NCI-H2196 treated with DMSO at 0.1 percent for 48 hours (cell line): ENCODE measurements at regions not wholly inside any gene's neighbourhood (a gene's known extent, or its start where the extent isn't known, plus 50 kb on each side); places are given as distances from the start of the nearest gene placed in this dataset.

Experiments used
- DNase-seq: peaks from one replicate; lab custom pipeline; 2025; ENCODE audit not compliant: unreplicated experiment; lab: John Stamatoyannopoulos, UW

DNA sequence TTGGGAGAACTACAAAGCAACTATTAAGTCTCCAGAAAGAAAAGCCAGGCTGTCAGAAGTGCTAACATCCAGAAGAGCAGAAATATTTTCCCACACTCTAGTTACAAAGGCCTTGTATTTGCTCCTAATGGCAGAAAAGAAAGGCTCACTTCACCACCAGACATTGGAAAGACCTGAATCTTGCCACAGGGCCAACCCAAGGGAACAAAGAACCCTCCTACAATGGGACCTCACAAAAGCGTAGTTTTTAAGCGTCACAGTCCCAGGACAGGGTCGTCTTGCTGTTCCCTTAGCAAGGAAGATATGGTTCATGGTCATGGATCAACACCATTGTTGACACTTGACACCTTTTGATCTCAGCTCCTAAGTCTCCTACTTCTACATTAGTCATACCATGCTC lies 119.1 kb downstream of the RPS29 start:
- DNase-seq = no peak

DNA sequence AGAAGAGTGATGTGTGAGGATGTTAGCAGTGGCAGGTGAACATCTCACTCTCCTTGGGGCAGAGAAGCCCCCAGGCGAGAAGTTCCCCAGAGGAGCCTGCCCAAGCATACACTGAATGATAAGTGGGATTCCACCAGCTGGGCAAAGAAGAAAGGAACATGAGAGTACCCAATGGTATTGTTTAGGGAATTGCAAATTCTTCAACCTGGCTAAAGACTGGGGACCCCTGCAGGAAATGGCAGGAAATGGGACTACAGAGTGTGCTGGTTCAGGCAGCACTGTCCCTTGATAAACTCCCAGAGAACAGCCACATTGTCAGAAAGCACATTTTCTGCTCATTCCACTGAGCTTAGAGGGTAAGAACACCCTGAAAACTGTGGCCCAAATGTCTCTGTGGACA lies 121.3 kb downstream of the RPS29 start:
- DNase-seq = no peak

DNA sequence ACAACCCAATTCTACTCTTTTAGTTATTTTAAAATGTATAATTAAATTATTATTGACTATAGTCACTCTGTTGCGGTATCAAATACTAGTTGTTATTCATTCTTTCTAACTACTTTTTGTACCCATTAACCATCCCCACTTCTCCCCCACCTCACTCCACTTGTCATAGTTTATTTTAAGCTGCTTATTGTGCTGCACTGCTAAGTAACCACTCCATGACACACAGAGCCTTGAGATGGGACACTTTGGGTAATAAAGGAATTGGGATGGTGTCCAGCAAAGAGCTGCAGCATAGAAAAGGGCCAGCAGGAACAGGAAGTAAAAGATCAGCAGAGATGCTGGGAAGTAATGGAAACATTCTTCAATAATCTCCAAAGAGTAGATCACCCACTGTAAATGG lies 123.0 kb downstream of the RPS29 start:
- DNase-seq = no peak

DNA sequence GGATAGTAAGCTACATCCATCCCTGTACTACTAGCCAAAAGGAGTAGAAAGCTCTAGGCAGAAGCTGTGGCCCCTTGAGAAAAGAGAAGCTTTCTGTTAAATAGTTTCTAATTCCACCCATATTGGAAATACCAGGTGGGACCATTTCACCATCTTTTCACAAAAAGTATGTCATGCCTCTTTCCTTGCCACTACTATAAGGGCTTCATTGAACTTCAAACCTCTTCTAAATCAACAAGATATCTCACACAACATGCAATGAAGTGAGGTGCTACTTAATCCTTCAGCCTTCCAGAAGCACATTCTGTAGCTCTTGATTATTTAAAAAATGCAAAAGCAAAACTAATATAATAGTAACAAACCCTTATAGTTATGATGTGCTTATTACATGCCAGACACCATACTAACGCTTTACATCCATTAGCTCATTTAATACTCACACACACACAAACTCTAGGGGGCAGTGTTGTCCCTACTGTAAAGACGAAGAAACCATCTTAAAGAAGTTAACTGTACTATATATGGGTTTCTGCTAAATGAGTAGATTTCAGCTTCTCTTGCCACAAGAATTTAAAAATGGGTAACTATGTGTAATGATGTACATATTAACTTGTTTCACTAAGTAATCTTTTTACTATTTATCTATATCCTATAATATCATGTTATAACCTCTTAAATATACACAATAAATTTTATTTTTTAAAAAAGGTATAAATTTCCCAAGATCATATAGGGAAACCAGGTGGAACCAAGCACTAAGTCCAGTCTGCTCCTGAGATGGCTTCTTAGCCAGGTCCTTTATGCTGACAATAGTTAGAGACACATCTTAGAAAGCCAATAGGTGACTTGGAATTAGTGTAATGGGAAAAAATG lies 124.4 kb downstream of the RPS29 start:
- DNase-seq = peak; percentile 25

DNA sequence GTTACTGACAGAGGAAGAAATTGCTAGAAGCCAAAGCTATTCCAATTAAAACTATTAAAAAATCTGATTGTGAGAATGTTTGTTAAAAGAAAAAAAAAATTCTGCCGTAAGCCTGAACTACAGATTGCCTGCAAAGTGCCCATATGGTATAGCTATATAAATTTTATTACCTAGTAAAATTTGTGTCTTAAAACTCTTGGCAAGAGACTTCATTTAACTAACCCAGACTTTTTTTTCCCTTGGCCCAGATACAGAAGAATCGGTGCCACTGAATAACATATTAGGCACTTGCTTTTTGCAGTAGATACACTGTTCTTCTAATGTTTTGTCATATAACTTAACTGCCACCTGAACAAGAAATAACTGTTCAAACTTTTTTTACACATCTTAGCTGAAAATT lies 125.5 kb downstream of the RPS29 start:
- no peak for DNase-seq

DNA sequence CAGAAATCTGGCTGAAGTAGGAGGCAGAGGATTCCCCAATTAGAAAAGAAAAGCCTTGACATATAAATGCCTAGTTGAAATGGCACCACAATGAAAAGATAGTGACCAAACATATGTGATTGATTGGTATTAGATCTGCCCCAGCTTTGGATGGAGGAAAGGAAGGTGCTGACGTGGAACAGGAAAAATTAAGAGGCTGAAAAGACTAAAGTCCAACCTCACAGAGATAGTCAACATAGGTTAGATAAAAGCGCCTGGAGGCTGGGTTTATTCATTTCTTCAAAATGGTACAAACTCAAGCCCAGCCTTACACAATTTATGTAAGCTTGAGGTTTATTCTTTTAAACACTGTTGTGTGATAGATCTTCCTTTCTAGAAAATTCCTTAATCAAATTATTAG lies 129.6 kb downstream of the RPS29 start:
- DNase-seq = no peak

DNA sequence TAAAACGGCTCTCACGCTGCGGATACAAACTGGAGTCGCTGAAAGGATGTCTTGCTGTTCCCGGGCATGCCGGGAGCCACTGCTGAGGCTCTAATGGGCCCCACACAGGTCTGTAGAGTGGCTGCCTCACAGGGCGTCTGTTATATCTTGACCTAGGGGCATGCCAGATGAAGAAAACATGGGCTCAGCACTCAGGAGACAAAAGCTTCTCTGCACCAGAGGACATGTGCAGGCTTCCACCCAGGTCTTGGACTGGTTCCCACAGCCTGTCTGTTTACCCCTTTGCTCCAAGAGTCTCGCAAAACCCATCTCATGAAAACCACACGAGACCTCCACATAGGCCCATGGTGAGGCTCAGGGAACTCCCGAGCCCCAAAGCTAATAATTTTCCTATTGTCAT lies 134.2 kb downstream of the RPS29 start:
- no peak for DNase-seq

DNA sequence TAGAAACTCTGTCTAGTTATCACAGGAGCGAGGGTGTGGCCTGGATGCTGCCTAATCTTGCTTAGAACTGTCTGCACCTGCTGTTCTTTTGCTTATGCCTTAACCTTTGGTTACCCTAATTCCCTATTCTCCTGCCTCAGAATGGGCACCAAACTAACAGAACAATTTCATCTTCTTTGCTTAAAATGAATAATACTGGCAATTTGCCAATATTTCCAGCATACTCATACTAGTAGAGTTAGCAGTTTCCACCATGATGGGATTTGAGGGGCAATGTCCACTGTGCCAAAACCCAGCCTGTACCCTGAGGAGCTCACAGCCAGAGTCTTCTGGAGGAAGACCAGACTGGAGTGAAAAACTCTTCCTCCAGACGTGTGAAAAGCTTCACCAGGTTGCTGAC lies 136.4 kb downstream of the RPS29 start:
- no peak for DNase-seq

DNA sequence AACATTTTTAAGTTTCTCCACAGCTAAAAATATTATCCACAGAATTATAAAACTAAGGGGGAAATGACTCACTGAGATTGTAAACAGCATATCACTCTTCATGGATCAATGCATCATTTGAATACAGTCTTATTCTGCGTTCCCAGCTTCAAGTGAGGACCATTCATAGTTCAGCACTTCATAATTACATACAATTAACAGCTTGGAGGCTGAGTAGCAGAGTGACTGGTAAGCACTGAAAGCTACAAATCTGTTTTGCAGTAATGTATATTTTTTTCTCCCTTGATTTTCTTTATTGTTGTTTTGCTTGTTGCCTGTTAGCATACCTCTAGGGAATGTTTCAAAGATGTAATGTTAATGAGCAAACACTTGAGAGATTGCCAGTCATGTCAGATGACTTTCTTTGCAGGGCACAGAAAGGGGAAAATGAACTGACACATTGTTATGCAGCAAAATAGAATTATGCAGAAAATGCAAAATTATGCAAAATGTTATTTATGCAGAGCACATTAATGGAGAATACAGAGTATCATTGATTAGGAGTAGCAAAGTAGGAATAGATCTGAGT lies 138.6 kb downstream of the RPS29 start:
- DNase-seq = no peak

DNA sequence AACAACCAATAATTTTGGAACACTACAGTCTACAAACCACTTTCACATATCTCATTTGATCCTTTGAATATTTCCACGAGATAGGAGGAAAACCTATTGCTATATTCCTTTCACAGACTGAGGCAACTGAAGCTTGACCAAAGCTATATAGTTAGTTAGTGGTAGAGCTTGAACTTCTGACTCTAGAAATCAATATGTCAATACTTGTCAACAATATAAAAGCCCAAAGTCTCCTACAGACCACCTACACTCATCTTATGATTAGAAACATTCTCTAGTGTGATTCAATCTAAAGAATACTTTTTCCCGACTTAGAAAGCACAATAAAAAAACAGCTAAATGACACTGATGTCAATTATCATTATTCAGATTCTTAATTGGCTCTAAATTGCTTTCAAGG lies 139.4 kb downstream of the RPS29 start:
- DNase-seq = no peak

DNA sequence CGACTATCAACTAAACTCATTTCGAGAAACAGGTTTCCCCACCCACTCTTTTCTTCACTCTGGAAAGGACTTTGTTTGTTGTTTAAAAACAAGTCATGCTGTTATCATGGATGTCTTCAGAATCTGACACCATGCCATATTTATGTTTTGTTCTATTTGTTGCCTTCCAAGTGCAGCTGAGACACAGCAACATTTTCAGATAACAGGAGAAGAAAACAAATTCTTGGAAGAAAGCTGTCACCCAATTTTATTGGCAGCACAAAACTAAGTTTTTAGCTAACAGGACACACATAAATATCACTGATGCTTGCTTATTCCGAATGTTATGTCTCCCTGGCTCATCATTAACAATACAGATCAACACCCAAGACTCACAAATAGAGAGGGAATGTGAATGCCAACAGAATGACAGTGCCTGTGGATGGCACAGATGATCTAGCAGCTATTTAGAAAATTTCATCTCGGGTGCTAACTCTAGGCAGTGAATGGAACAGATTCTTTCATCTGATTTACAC lies 147.9 kb downstream of the RPS29 start:
- DNase-seq = no peak

DNA sequence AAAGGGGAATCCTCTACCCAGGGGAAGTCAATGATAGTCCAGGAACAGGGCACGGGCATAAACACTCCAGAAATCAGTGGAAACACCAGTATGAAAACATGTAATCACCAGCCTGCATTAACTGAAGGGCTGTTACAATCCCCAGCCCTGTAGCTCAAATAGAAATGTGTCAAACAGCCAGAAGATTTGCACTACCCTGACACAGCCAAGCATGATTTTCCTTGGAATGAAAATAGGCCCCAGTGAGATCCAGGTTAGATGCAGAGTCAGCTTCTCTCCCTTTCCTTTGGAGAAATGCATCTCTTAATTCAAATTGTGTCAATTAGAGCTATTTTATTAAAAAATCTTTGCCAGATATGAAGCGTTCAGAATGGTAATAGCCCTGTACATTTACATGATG lies 158.1 kb downstream of the RPS29 start:
- no peak for DNase-seq

DNA sequence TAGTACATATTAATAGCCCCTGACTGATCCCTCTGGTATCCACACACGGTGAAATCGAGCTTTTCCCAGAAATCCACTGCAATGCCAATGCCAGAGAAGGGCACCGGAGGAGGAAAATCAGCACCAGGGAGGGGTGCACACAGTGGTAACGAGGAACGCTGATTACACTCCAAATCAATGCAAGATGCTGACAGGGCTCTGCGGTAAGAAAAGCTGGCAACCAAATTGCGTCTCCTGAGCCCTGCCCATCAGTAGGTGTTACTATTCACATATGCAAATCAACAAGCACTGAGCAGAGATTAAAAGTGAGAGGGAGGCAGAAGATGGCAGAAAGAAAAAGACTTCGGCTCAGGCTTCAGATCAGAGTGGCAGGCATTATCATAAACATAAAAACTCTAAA lies 159.1 kb downstream of the RPS29 start:
- DNase-seq = no peak

DNA sequence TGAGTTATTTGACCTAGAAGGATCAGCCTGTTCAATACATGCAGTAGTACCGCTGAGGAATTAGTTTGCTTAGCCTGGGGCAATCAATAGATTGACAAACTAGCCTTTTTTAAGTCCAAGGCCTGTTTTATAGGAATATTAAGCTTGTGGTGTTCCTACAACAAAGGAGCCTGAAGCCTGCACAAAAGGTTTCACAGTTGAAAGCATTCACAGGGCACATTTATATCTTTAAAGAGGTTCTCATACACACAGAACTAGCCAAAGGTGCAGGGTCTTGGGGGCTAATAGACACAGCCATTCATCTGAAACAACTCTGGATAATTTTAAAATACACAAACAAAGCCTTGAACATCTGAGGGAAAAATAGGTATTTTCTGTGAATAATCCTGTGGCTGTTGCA lies 160.3 kb downstream of the RPS29 start:
- DNase-seq = no peak

DNA sequence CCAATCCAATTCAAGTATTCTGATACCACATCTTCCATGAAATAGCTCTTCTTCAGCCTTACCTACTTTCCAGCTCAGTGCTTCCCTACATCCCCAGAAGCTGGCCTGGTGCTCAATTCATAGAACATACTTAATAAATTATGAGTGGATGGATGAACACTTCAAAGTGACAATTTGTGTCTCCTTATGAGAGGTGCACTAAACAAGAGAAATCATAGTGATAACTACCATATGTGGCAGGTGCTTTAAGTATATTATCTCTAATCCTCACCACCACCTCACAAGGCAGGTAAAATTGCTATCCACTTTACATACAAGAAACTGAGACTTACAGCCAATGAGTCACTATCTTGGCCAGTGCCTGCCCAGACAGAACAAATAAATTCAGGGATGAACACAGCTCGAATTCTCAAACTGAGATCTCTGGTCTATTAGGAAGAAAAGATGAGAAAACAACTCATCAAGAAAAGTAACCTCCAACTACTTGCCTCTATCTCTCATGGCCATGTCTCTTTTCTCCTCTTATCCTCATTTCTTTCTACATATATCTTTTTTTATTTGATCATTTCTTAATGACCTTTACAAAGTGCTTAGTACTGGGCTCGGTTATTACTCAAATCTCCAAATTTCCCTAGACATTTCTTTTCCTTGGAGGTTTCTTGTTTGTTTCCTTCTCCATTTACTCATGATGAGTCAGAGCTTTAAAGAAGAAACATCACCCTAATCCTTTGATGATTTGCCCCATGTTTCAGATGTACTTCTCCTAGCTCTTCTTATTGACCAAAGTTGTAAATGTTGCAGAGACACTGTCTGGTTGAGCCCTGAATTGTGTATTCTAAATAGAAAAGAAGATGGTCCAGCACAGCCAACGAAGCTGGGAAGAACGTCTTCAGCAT lies 161.5 kb downstream of the RPS29 start:
- DNase-seq = no peak

DNA sequence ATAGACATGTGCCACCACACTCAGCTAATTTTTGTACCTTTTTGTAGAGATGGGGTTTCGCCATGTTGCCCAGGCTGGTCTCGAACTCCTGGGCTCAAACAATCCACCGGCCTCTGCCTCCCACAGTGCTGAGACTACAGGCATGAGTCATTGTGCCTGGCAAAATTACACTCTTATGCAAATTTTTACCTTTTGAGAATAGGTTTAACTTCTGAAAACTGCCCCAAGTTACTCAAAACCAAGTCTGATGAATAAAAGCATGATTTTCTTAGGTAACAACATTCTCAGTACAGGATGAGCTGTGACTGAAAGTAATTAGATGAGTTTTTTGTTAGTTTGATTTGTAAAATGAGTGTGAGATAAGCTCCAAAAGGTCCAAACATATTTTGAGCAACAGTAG lies 166.0 kb downstream of the RPS29 start:
- no peak for DNase-seq

DNA sequence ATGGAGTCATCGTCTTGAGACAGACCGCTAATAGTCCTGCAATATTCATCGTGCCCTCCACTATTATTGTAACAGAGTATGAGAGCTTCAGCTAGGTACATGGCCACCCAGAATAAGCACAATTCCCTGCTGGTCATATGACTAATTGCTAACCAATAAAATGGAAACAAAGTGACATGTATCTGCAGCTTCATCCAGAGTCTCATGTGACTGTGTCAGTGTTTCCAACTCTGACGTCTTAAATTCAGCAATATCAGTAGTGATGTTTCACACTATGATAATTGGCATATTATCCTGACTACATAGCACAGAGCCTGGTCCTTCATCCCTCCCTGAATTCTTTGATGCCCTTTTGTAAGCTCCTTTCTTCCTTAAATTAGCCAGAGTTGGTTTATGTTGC lies 167.4 kb downstream of the RPS29 start:
- DNase-seq = no peak

DNA sequence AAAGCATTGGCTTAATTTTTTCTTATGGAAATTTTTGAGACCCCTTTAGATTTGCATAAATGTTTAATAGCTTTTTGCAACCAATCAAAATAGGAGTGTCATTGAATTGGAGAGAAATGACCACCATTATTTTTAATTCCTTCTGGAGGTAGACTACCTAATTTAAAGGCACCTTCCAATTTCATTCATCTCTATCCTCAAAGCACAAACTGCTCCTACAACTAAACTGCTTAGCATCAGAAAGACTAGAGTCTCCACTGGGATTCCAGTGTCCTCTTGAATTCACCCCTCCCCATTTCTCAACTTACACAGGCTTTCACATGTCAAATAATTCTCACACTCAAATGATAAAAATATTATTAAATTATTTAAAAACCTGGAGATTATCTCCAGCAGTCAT lies 168.4 kb downstream of the RPS29 start:
- no peak for DNase-seq

DNA sequence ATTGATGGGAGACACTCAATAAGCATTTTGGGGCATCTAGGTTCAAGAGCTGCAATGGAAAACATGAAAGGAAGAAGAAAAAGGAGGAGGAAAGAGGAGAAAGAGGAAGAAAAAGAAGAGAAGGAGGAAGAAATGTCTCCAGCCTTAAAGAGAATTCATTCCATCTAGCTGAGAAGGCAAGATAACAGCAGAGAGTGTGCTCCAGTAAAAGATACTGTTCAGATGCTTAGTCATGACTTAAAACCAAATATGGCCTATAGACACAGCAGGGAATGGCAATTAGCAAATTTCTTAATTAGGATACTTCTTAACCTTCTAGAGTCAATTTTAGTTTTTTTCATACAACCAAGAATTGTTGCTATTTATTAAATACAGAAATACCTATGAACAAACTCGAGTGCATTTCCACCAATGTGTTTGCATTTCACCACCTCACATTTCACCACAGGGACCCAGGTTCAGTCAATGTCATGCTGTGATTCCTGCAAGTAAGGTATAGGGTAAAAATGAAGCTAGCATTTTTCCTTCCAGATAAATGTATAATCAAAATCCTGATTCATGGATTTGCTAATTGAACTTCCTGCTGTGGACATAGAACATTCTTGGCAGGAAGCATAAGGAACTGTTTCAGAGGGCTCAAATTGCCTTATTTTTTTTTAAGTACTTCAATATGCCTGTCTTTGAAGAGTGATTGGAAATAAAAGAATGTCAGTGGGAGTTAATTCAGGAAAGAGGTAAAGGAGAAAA lies 177.8 kb downstream of the RPS29 start:
- no peak for DNase-seq

DNA sequence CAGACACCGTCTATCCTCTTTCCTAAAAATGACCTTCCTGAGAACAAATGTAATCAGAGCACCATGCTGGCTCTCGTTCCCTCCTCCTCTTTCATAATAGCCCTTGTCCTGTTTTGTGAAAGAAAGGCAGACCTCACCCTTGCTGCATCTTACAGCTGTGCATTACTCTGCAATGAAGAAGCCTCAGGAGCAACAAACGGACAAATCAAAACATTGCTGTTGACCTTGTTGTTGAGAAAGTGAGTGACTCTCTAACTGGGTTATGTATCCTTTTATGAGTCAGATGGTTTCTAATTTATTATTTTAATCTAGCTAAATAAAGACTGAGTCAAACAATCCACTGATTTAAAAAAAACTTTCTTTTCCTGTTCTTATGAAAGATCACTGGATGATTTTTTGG lies 180.9 kb downstream of the RPS29 start:
- DNase-seq = no peak

DNA sequence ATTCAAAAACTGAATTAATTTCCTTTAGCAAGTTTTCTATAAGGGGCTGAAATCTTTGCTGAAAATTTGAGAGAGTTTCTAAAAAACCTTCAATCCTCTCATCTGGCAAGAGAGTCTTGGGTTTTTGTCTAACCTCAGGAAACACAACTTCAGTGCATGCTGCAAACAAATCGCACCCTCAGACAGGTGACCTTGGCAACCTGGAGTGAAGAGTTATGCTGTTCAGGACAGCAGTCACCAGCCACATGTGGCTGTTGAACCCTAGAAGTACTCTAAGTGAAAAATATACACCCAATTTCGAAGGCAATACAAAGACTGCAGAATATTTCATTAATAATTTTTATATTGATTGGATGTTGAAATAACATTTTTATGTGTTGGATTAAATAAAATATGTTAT lies 184.8 kb downstream of the RPS29 start:
- DNase-seq = no peak
